OCI-M1 (cell line): ENCODE measurements at regions not wholly inside any gene's neighbourhood (a gene's known extent, or its start where the extent isn't known, plus 50 kb on each side); places are given as distances from the start of the nearest gene placed in this dataset.

Experiments
- DNase-seq: peaks from one replicate; lab custom pipeline; 2025; lab: John Stamatoyannopoulos, UW

GRCh38 chr6:54991761-54992330 is 145.3 kb downstream of the FAM83B start:
- no peak for DNase-seq

DNA sequence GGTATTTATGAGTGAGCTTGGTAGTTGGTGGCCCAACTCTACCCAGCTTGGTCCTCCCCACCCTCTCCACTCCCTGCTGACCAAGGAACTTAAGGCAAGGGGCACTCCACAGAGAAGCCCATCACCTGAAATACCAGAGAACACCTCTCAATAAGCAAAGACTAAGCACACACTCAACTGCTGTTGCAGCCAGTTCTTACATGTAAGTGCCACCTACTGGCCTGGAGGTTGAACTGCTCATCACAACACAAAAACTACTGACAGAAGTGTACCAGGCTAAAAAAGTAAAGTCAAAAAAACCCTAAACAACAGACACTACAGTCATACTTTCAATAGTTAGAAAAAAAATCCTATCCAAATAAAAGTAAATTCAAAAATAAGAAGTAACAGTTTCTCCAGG is 146.2 kb downstream of the FAM83B start:
- DNase-seq, result peak; percentile 50

GRCh38 chr6:54993294-54993693 is 146.7 kb downstream of the FAM83B start:
- no peak for DNase-seq

- no peak for DNase-seq
Observed at GRCh38 chr6:54993948-54994347, 147.4 kb downstream of the FAM83B start.

GRCh38 chr6:54998576-54998975 is 152.0 kb downstream of the FAM83B start:
- DNase-seq, result peak; percentile 50

DNA sequence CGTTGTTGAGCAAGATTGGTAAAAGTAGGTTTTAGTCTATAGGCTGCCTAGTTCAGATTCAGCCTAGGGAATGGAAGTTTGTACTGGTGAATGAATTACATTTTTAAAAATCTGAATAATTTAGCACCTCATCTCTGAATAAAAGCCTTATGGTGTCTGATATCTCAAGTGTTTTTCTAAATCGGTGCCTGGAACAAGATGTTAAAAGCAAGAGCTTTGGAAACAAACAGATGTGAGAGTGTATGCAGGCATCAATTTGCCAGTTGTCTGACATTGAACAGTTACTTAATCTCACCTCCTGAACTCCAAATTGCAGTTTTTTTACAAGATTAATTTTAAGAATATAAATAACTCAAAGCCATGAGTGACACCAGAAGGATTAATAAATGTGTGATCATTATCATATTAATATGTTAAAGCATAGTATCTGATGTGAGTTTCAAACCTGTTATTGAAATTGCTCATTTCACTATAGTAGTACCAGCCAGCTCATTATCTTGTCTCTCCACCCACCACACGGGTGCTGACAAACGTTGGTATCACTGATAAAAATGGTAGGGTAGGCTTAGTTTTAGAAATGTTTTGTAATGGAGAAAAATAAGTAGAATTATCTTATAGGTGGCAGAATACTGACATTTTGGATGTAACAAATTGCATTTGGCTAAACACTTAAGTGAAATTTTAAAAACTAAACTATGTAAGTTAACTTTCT is 157.3 kb downstream of the FAM83B start:
- DNase-seq, result peak; percentile 62

DNA sequence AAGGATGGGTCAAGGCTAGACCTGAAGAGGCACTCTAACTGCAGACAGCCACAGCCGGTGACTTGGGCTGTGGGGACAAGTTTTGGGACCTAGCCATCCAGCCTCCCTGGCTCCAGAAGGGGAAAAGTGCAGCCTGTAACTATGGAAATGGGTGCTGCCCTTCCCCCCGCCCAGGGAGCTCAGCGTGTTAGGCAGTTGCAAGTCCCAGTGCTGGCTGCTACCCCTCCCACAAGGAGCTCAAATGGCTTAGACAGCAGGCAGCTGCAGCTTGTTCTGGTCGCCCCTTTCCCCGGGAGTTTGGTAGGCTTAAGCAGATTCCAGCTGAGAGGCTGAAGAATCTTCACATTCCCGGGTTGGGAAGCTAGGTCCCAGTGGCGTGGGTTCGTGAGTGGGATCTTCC is 162.6 kb downstream of the FAM83B start:
- DNase-seq, result no peak

- DNase-seq, result peak; percentile 28
Observed at GRCh38 chr6:55011034-55011433, 163.3 kb upstream of the HCRTR2 start.

DNA sequence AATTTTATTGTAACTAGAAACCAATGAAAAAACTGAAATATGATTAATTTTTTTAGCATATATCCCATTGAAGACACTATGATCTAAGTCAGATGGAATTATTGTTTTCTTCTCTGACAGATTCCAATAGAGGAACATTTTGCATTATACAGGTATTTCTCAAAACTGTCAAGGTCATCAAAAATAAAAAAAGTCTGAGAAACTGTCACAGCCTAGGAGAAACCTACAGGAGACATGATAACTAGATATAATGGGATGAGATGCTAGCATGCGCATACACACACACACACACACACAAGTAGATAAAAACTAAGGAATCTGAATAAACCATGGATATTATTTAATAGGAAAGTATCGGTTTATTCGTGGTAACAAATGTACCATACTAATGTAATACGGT is 161.9 kb upstream of the HCRTR2 start:
- DNase-seq, result no peak

GRCh38 chr6:55014321-55015088 is 159.8 kb upstream of the HCRTR2 start:
- DNase-seq, result no peak

DNA sequence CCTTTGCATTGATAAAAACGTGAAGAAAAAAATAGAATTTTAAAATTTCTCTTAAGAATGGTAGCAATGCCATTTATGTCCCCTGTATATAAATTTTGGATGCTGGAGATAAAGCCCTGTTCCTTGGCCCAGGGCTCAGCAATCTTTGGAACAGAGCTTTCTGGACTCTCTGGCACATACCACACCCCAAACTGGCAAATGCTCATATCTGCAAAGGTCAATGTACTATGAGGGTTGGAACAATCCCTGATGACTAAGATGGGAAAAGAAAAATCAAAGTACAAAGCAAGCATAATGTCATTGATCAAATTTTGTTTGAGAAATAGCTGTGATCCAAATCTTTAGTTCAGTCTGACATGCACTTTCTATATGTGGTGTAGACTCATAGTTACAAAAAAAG is 158.1 kb upstream of the HCRTR2 start:
- no peak for DNase-seq

DNA sequence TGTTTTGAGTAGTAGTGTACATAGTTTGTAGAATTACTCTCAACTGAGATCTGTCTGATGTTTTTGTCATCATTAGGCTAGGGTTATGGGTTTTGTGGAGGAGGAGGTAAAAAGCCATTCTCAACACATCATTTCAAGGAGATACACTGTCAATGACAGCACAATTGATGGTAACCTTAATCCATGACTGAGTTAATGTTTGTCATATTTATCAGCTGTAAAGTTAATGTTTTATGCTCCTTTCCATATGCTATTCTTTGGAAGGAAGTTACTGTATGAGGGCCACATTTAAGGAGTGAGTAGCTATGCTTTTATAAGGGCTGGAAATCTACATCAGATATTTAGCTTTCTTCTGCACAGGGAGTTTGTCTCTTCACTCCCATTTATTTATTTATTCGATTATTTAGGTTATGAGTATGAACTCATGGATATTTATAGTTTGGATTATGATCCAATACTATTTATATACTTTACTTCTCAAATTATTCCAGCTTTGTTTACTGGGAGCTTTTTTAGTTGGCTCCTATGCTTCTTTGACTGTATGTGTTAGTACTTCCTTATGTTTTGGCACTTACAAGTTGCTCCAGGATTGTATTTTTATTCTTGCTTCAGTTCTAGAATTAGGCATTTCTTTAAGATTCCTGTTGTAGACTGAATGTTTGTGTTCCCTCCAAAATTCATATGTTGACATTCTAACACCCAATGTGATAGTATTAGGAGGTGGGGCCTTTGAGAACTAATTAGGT is 156.6 kb upstream of the HCRTR2 start:
- DNase-seq, result no peak

DNA sequence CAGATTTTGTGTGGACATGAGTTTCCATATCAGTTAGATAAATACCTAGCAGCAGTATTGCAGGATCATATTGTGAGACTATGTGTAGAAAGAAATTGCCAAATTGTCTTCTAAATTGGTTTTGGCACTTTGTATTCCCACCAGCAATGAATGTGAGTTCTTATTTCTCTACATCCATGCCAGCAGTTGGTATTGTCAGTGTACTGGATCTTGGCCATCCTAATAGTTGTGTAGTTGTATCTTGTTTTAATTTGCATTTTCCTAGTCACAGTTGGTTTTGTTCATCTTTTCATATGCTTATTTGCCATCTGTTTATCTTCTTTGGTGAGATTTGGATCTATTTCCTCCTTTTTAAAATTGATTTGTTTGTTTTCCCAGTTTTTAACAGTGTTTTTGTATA is 154.7 kb upstream of the HCRTR2 start:
- DNase-seq, result no peak

DNA sequence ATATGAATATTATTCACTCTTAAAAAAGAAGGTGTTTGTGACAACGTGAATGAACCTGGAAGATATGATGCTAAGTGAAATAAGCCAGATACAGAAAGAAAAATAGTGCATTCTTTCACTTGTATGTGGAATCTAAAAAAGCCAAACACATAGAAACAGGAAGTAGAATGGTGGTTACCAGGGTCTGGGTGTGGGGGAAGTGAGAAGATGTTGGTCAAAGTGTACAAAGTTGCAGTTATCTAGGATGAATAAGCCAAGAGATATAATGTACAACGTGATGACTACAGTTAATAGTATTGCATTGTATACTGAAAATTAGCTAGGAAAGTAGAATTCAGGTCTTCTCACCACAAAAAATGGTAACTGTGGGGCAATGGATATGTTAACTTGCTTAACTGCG is 151.1 kb upstream of the HCRTR2 start:
- DNase-seq, result peak; percentile 79

DNA sequence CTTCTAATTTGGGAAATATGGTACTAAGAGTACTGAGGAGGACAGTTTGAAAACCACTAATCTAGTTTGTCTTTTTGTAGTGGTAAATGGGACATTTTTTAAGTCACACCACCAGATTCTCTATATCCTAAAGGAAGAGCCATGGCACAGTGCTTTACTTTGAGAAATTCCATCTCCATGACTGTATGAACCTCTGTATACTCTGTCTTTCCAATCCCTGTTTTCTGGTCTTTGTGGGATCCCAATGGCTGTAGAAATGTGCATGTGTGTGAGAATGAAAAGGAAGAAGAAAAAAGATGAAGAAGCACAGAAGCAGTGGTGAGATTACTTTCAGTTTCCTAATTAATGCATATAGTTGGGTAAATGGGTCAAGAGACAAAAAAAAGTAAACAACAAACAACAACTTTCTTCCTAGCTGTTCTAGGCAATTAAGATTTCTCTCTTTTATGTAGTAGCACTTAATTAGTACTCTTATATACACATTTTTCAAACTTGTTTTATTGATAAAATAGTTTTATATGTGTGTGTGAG is 141.2 kb upstream of the HCRTR2 start:
- DNase-seq, result peak; percentile 49

DNA sequence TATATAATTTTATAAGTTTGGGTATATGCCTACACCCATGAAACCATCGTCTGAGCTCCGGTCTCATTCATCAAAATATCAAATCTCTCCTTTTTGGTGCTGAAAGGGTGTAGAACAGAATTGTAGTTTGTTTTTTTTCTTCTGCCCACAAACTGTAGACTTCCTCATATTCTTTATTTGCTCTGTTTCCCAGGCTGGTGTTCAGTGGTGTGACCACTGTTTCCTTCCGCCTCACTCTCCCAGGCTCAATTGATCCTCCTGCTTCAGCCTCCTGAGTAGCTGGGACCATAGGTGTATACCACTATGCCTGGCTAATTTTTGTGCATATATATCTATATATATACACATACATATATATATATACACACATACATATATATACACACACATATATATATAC is 139.6 kb upstream of the HCRTR2 start:
- peak; percentile 66 for DNase-seq

- peak; percentile 30 for DNase-seq
Observed at GRCh38 chr6:55040102-55040848, 134.0 kb upstream of the HCRTR2 start.

DNA sequence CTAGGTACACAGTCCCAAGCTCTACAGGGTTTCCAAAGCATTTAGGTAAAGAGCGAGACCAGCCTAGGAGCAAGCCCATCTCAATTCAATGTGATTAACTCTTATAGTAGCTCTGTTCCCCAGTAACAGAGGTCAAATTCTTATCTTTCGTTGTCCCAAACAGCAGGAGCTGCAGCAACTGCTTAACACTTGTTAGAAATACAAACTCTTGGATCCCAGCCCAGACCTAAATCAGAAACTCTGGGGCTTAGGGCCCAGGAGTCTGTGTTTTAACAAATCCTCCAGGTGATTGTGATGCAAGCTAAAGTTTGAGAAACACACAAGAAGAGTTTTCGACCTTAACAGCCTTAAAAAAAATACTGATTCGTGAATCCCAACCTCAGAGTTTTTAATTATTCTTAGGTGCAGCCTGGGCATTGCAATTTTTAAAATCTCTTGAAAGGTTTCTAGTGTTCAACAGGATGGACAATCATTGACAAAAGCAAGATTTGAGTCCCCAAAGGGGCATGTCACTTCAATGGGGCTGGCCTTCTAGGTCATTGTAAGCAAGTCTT is 127.4 kb upstream of the HCRTR2 start:
- peak; percentile 68 for DNase-seq

DNA sequence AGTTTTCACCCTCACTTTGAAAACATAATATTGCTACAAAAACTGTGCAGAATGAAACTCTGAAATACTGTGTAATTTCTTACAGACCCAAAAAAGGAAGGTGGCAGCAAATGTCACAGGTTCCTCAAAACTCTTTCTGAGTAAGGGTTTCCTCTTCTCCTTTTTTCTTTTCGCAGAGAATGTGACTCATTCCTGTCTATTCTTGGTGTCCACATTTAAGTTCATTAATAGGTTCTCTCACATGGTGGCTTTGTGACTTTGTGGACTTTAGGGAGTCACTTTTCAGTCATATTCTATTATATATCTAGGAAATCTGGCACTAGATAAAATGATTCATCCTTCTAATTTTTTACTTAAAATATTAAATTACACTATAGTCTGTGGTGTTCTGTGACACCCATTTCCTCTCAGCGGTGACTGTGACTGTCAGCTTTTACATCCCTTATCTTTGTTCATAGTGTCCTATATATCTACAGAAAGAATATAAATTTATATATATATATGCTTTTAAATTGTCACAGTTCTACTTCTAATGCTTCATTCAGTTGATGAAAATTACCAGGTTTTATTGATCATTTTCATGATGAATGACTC is 126.8 kb upstream of the HCRTR2 start:
- peak; percentile 86 for DNase-seq

- peak; percentile 66 for DNase-seq
Observed at GRCh38 chr6:55049866-55050265, 124.4 kb upstream of the HCRTR2 start.

DNA sequence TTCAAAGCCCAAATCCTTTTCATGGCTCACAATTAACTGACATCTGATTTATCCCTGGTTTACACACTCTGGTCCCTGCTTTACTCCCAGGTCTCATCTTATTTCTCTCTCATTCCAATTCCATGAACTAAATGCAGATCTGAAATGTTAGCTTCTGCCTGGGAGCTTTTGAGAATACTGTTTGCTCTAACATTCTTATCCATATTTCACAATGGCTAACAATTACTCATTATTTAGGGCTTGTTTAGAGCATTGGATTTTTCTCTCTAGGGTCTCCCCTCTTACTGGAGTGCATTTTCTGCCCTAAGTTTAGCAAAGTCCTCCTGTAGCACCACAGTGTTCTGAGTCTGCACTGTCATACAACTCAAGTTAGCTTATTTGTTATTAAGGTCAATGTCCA is 121.5 kb upstream of the HCRTR2 start:
- no peak for DNase-seq
